MCF 10A (cell line): ENCODE measurements at regions not wholly inside any gene's neighbourhood (a gene's known extent, or its start where the extent isn't known, plus 50 kb on each side); places are given as distances from the start of the nearest gene placed in this dataset.

Experiments
- BruUV-seq: library from RNA; stranded (reverse); fragments of 400-500 nt; replicated peaks from 2 replicates; lab custom pipeline; 2021; lab: Mats Ljungman, UMichigan
- CTCF ChIA-PET: fragments of 300-600 bp; sonication (Branson Sonifier 250); formaldehyde crosslinking; extraction: SDS; loops from one replicate; lab custom pipeline; 2021; ENCODE audit warnings: antibody characterized with exemption, inconsistent platforms; lab: Yijun Ruan, JAX
- POLR2A ChIA-PET: fragments of 300-600, 350-650 bp; sonication (Branson Sonifier 250); formaldehyde crosslinking; extraction: SDS; loops from one replicate; lab custom pipeline; 2020; ENCODE audit warnings: antibody characterized with exemption, inconsistent platforms; lab: Yijun Ruan, JAX
- DNase-seq: peaks from one replicate; pipeline ENCODE4 v3.0.0-alpha.2; 2018; ENCODE audit not compliant: unreplicated experiment
- H3K27ac Mint-ChIP-seq: one replicate; pipeline ENCODE4 v1.8.0; 2022; ENCODE audit warnings: mild to moderate bottlenecking, low read depth, mixed read lengths; ENCODE audit not compliant: unreplicated experiment
- H3K27me3 Mint-ChIP-seq: one replicate; pipeline ENCODE4 v1.8.0; 2022; ENCODE audit warnings: mixed read lengths; ENCODE audit not compliant: insufficient read depth, unreplicated experiment
- H3K36me3 Mint-ChIP-seq: one replicate; pipeline ENCODE4 v1.8.0; 2022; ENCODE audit warnings: mild to moderate bottlenecking, moderate library complexity, mixed read lengths; ENCODE audit not compliant: insufficient read depth, unreplicated experiment
- H3K4me1 Mint-ChIP-seq: one replicate; pipeline ENCODE4 v1.8.0; 2022; ENCODE audit warnings: mixed read lengths; ENCODE audit not compliant: insufficient read depth, unreplicated experiment
- H3K4me3 Mint-ChIP-seq: one replicate; pipeline ENCODE4 v1.8.0; 2022; ENCODE audit warnings: mild to moderate bottlenecking, moderate library complexity, mixed read lengths; ENCODE audit not compliant: unreplicated experiment
- H3K9me3 Mint-ChIP-seq: one replicate; pipeline ENCODE4 v1.8.0; 2022; ENCODE audit warnings: mixed read lengths; ENCODE audit not compliant: unreplicated experiment
- CTCF ChIP-seq: fragments of 200-600 bp; IDR thresholded peaks from one replicate; pipeline ENCODE4 v1.8.0; 2022; ENCODE audit warnings: antibody characterized with exemption, mild to moderate bottlenecking; ENCODE audit not compliant: unreplicated experiment
- intact Hi-C: fragments of 100-400 bp; cut with micrococcal nuclease; formaldehyde crosslinking; loops from 2 replicates; pipeline ENCODE4 v1.14.1; 2022

DNA sequence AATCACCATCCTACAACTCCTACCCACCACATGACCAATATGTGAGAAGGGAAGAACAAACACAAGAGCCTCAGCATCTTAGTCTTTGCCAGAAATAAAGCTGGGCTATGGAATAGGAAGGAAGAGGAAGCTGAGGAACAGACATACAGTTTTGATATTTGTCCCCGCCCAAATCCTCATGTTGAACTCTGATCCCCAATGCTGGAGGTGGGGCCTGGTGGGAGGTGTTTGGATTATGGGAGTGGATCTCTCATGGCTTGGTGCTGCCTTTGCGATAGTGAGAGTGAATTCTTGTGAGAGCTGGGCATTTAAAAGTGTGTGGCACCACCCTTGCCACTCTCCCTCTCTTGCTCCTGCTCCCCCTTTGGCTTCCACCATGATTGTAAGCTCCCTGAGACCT, 52.4 kb upstream of the NLK start:
- peaks cover 7% of the 10 kb centered on the region for H3K36me3 Mint-ChIP-seq
- TF ChIP-seq CTCF = no peak
- H3K4me1 Mint-ChIP-seq = peaks cover 7% of the 10 kb centered on the region
- ChIA-PET POLR2A (no interaction called here), CTCF (interaction anchor here (0.5 kb wide), 1 partner anchor 57 kb away, joined by 3 read pairs; no protein-coding TSS in a partner anchor)
- H3K27ac Mint-ChIP-seq = no peak overlapping the region
- BruUV-seq = no TSS peak
- intact Hi-C loops = no loop called here
- no peak for DNase-seq
- no peaks in the 10 kb centered on the region for H3K9me3 Mint-ChIP-seq
- H3K4me3 Mint-ChIP-seq = no peak overlapping the region
- no peaks in the 10 kb centered on the region for H3K27me3 Mint-ChIP-seq

DNA sequence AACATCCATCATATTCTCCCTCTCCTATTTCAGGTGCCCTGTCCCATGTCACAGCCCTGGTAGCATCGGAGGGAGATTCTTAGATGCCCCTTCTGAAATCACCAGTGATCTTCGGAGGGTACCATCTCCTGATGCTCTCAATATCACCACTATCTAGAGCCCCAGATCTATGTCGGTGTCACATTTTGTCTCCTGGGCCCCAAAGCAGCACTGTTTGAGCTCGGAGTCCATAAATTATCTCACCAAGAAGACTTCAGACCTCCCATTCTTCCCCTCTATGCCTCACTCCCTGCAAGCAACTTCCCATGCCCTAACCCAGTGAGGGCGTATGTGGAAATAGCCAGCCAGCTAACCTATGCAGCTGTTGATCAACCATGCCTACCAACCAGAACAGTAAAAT, 51.5 kb upstream of the NLK start:
- no peaks in the 10 kb centered on the region for H3K9me3 Mint-ChIP-seq
- peaks cover 7% of the 10 kb centered on the region for H3K36me3 Mint-ChIP-seq
- CTCF ChIA-PET = no interaction called here
- no peaks in the 10 kb centered on the region for H3K27me3 Mint-ChIP-seq
- H3K4me3 Mint-ChIP-seq = no peak overlapping the region
- no peak for TF ChIP-seq CTCF
- POLR2A ChIA-PET = no interaction called here
- no peak for DNase-seq
- BruUV-seq = no TSS peak
- H3K27ac Mint-ChIP-seq = no peak overlapping the region
- intact Hi-C loops = no loop called here
- peaks cover 13% of the 10 kb centered on the region for H3K4me1 Mint-ChIP-seq

GRCh38 chr17:27991462-27991993, 50.9 kb upstream of the NLK start:
- peaks cover 13% of the 10 kb centered on the region for H3K4me1 Mint-ChIP-seq
- H3K36me3 Mint-ChIP-seq = peaks cover 7% of the 10 kb centered on the region
- BruUV-seq = no TSS peak
- ChIA-PET POLR2A (no interaction called here), CTCF (interaction anchor here (0.6 kb wide), 1 partner anchor 126 kb away, joined by 3 read pairs; no protein-coding TSS in a partner anchor)
- no peak for TF ChIP-seq CTCF
- no peaks in the 10 kb centered on the region for H3K27me3 Mint-ChIP-seq
- intact Hi-C loops = no loop called here
- H3K27ac Mint-ChIP-seq = no peak overlapping the region
- no peak overlapping the region for H3K4me3 Mint-ChIP-seq
- no peak for DNase-seq
- no peaks in the 10 kb centered on the region for H3K9me3 Mint-ChIP-seq
